ENCODE measurements at regions not wholly inside any gene's neighbourhood (a gene's known extent, or its start where the extent isn't known, plus 50 kb on each side); places are given as distances from the start of the nearest gene placed in this dataset.

DNA sequence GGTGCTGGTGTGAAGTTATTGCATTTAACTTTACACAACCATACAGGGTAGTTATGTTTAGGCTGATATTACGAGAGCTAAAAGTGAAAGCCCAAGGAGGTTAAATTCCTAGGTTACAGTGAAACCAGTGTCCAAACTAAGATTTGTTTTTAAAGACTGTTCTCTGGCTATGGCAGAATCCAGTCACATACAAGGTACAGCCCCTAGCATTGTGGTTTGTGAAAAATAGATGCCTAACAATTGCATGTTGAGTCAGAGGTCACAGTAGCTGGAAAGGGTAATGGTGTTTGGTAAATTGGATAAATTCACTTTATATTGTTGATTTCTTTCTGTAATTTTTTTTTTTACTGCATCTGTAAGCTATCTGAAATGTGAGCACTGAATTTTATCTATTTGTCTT is 614.6 kb upstream of the TBL1XR1 start:
- no peak for TF ChIP-seq TAF1 (IDR thresholded peaks at IDR 0.05; ENCODE audit: borderline replicate concordance, insufficient read depth, low read length)
- TF ChIP-seq, protein P1, sequence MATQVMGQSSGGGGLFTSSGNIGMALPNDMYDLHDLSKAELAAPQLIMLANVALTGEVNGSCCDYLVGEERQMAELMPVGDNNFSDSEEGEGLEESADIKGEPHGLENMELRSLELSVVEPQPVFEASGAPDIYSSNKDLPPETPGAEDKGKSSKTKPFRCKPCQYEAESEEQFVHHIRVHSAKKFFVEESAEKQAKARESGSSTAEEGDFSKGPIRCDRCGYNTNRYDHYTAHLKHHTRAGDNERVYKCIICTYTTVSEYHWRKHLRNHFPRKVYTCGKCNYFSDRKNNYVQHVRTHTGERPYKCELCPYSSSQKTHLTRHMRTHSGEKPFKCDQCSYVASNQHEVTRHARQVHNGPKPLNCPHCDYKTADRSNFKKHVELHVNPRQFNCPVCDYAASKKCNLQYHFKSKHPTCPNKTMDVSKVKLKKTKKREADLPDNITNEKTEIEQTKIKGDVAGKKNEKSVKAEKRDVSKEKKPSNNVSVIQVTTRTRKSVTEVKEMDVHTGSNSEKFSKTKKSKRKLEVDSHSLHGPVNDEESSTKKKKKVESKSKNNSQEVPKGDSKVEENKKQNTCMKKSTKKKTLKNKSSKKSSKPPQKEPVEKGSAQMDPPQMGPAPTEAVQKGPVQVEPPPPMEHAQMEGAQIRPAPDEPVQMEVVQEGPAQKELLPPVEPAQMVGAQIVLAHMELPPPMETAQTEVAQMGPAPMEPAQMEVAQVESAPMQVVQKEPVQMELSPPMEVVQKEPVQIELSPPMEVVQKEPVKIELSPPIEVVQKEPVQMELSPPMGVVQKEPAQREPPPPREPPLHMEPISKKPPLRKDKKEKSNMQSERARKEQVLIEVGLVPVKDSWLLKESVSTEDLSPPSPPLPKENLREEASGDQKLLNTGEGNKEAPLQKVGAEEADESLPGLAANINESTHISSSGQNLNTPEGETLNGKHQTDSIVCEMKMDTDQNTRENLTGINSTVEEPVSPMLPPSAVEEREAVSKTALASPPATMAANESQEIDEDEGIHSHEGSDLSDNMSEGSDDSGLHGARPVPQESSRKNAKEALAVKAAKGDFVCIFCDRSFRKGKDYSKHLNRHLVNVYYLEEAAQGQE (IDR thresholded peaks at IDR 0.05; ENCODE audit: insufficient read depth in 1 of 2, low read depth in 2 of 2, low read length in 2 of 2): no peak
- TF ChIP-seq SIN3A (IDR thresholded peaks at IDR 0.05; ENCODE audit: borderline replicate concordance, insufficient read depth, low read length): no peak
- TF ChIP-seq FOXP2 (optimal IDR thresholded peaks at IDR 0.05; ENCODE audit: borderline replicate concordance, extremely low read depth, extremely low read length, insufficient read depth): no peak
- no peak for TF ChIP-seq POLR2AphosphoS5 (IDR thresholded peaks at IDR 0.05; ENCODE audit: low read depth, low read length)

DNA sequence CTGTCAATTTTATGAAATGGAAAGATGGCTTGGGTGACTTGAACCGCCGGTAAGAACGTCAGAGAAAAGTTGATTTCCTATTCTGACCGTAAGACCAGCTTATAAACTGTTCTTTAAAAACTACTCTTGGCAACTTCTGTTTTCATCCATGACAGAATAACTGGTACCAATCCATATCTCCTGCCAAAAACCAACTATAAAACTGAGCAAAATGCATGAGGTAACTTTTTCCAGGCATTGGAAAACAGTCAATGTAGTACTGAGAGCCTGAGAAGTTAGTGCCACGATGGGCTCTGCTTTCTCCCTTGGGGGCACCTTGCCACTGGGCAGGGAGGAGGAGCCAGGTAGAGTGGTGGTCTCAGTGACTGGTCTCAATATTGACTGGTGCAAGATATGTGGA is 615.2 kb upstream of the TBL1XR1 start:
- TF ChIP-seq, protein P1 (IDR thresholded peaks at IDR 0.05; ENCODE audit: insufficient read depth in 1 of 2, low read depth in 2 of 2, low read length in 2 of 2): no peak
- no peak for TF ChIP-seq POLR2AphosphoS5 (IDR thresholded peaks at IDR 0.05; ENCODE audit: low read depth, low read length)
- TF ChIP-seq FOXP2 (optimal IDR thresholded peaks at IDR 0.05; ENCODE audit: borderline replicate concordance, extremely low read depth, extremely low read length, insufficient read depth): no peak
- no peak for TF ChIP-seq SIN3A (IDR thresholded peaks at IDR 0.05; ENCODE audit: borderline replicate concordance, insufficient read depth, low read length)
- TF ChIP-seq TAF1 (IDR thresholded peaks at IDR 0.05; ENCODE audit: borderline replicate concordance, insufficient read depth, low read length): no peak

DNA sequence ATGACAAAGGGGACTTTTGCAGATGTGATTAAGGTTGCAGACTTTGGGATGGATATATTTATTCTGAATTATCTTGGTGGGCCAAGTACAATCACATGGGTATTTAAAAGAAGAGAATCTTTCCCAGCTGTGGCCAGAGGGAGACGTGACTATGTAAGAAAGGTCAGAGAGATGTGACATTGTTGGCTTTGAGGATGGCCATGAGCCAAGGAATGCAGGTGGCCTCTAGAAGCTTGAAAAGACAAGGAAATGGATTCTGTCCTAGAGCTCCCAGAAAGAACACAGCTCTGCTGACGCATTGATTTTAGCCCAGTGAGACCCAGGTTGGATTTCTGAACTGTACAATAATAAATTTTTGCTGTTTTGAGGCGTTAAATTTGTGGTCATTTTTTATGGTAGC is 616.0 kb upstream of the TBL1XR1 start:
- TF ChIP-seq FOXP2 (optimal IDR thresholded peaks at IDR 0.05; ENCODE audit: borderline replicate concordance, extremely low read depth, extremely low read length, insufficient read depth): no peak

DNA sequence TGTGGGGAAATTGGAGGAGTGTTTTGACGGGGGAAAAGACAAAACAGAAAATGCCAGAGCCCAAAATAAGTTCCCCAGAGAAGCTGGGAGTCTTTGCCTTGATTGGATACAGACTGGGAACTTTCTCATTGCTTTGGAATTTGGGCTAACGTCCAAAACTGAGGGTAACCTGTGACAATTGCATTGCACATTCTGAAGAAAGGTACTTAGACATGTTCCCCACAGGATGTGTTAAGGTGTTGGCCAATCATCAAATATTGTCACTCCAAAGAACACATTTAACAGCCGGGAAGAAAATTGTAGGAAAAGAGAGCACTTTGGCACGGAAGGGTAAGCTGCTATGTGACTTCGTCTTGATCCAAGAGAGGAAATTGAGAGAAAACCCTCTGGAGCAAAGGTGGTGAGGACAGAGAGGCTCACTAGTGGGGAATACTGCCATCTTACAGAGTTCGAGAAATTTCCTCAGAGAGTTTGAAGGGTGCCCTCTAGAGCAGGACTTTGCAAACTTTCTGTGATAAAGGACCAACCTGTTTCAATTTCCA is 619.5 kb upstream of the TBL1XR1 start:
- TF ChIP-seq SIN3A (IDR thresholded peaks at IDR 0.05; ENCODE audit: borderline replicate concordance, insufficient read depth, low read length): no peak
- no peak for TF ChIP-seq POLR2AphosphoS5 (IDR thresholded peaks at IDR 0.05; ENCODE audit: low read depth, low read length)
- no peak for TF ChIP-seq TAF1 (IDR thresholded peaks at IDR 0.05; ENCODE audit: borderline replicate concordance, insufficient read depth, low read length)
- TF ChIP-seq FOXP2 (optimal IDR thresholded peaks at IDR 0.05; ENCODE audit: borderline replicate concordance, extremely low read depth, extremely low read length, insufficient read depth): no peak
- TF ChIP-seq, protein P1 (IDR thresholded peaks at IDR 0.05; ENCODE audit: insufficient read depth in 1 of 2, low read depth in 2 of 2, low read length in 2 of 2): no peak

DNA sequence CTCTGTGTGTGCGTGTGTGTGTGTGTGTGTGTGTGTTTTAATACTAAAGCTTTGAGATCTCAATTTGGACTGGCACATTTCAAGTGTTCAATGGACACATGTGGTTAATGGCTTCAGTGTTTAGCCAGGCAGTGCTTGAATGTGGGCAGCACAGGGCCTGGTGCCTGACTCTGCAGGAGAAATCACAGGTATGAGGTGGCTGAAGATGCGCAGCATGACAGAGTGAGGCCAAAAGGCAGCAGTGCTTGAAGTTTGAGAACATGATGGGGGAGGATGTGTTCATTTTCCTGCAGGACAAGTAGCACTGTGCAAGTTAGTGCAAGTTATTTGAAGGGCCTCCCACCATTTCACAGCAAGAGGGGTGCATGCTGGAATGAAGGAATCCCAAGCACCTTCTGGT is 620.5 kb upstream of the TBL1XR1 start:
- TF ChIP-seq TAF1 (IDR thresholded peaks at IDR 0.05; ENCODE audit: borderline replicate concordance, insufficient read depth, low read length) (no peak), FOXP2 (optimal IDR thresholded peaks at IDR 0.05; ENCODE audit: borderline replicate concordance, extremely low read depth, extremely low read length, insufficient read depth) (no peak), POLR2AphosphoS5 (IDR thresholded peaks at IDR 0.05; ENCODE audit: low read depth, low read length) (no peak), SIN3A (IDR thresholded peaks at IDR 0.05; ENCODE audit: borderline replicate concordance, insufficient read depth, low read length) (no peak)
- TF ChIP-seq, protein P1 (IDR thresholded peaks at IDR 0.05; ENCODE audit: insufficient read depth in 1 of 2, low read depth in 2 of 2, low read length in 2 of 2): no peak
